Endothelial cell of umbilical vein (primary cell): ENCODE measurements at regions not wholly inside any gene's neighbourhood (a gene's known extent, or its start where the extent isn't known, plus 50 kb on each side); places are given as distances from the start of the nearest gene placed in this dataset.

ENCODE experiments used
- BruUV-seq: library from RNA; stranded (reverse); fragments of 400-500 nt; replicated peaks from 2 replicates; lab custom pipeline; 2021; lab: Mats Ljungman, UMichigan
- CTCF ChIA-PET: fragments of 300-600, 350-600 bp; sonication (Branson Sonifier 250); formaldehyde crosslinking; loops from one replicate; lab custom pipeline; 2021; ENCODE audit warnings: antibody characterized with exemption, inconsistent platforms; lab: Charles Lee
- POLR2A ChIA-PET: fragments of 300-600, 350-600 bp; sonication (Branson Sonifier 250); formaldehyde crosslinking; loops from one replicate; lab custom pipeline; 2021; ENCODE audit warnings: antibody characterized with exemption, inconsistent platforms; lab: Charles Lee
- DNase-seq: peaks from one replicate; pipeline ENCODE4 v3.0.0-alpha.2; 2011; ENCODE audit warnings: low read depth, low spot score
- FAIRE-seq: peaks from 2 replicates; lab custom pipeline; 2011; peaks lifted over from hg19 to GRCh38; lab: Jason Lieb, UNC
- H2AFZ ChIP-seq: 2 replicates; pipeline ENCODE4 v1.6.0; 2012; ENCODE audit warnings: low read depth, low read length, control low read depth, inconsistent platforms
- H3K27ac ChIP-seq: 2 replicates; pipeline ENCODE4 v1.5.1; 2011; ENCODE audit warnings: low read depth, mild to moderate bottlenecking, control low read depth, low read length, moderate library complexity; ENCODE audit not compliant: insufficient read depth
- H3K27me3 ChIP-seq, 2 experiments: 2 replicates each; pipeline versions ENCODE4 v1.6.0 to v1.6.1; 2011; ENCODE audit warnings: low read length in 2 of 2, mixed read lengths in 1 of 2; ENCODE audit not compliant: control insufficient read depth in 2 of 2, insufficient read depth in 2 of 2
- H3K36me3 ChIP-seq, 2 experiments: 2 replicates in 1 of 2; 3 replicates in 1 of 2; pipeline ENCODE4 v1.5.1; 2011; ENCODE audit warnings: low read length in 2 of 2, mild to moderate bottlenecking in 1 of 2, moderate library complexity in 1 of 2; ENCODE audit not compliant: control insufficient read depth in 2 of 2, insufficient read depth in 2 of 2; ENCODE audit errors: extremely low read depth in 1 of 2
- H3K4me1 ChIP-seq: 3 replicates; pipeline ENCODE4 v1.5.1; 2011; ENCODE audit warnings: mild to moderate bottlenecking, low read length; ENCODE audit not compliant: control insufficient read depth, insufficient read depth; ENCODE audit errors: extremely low read depth
- H3K4me2 ChIP-seq: 2 replicates; pipeline ENCODE4 v1.6.1; 2011; ENCODE audit warnings: low read length, control low read depth, mixed read lengths; ENCODE audit not compliant: insufficient read depth
- H3K4me3 ChIP-seq, 3 experiments: fragments of 200-600 bp in 1 of 3; sonication (generic), shearing (Covaris generic) in 1 of 3; replicated peaks in 1 of 3; 2 replicates each; pipeline ENCODE4 v1.5.1; 2011 to 2016; ENCODE audit warnings: control low read depth in 3 of 3, low read length in 3 of 3, mild to moderate bottlenecking in 2 of 3, inconsistent platforms in 1 of 3, low read depth in 1 of 3, moderate library complexity in 1 of 3; ENCODE audit not compliant: insufficient read depth in 1 of 3
- H3K79me2 ChIP-seq: 2 replicates; pipeline ENCODE4 v1.6.0; 2012; ENCODE audit warnings: low read length, inconsistent platforms; ENCODE audit not compliant: control insufficient read depth, insufficient read depth
- H3K9ac ChIP-seq: replicated peaks from 2 replicates; pipeline ENCODE3; 2011; ENCODE audit warnings: low read length, control low read depth; ENCODE audit not compliant: insufficient read depth; ENCODE audit errors: extremely low read depth
- H3K9me1 ChIP-seq: replicated peaks from 3 replicates; pipeline ENCODE4 v1.6.0; 2011; ENCODE audit warnings: mild to moderate bottlenecking, low read length; ENCODE audit not compliant: control insufficient read depth, insufficient read depth; ENCODE audit errors: extremely low read depth
- H3K9me3 ChIP-seq: replicated peaks from 2 replicates; pipeline ENCODE4 v1.5.1; 2012; ENCODE audit warnings: low read length, inconsistent platforms; ENCODE audit not compliant: control insufficient read depth, insufficient read depth
- H4K20me1 ChIP-seq: replicated peaks from 2 replicates; pipeline ENCODE3; 2011; ENCODE audit warnings: mild to moderate bottlenecking, low read length; ENCODE audit not compliant: control insufficient read depth, insufficient read depth; ENCODE audit errors: extremely low read depth
- FOS ChIP-seq: IDR thresholded peaks from 2 replicates; pipeline ENCODE4 v1.6.1; 2011; ENCODE audit warnings: mild to moderate bottlenecking, low read length, moderate library complexity, borderline replicate concordance; ENCODE audit not compliant: insufficient read depth
- GATA2 ChIP-seq: IDR thresholded peaks from 2 replicates; pipeline ENCODE4 v1.7.0; 2011; ENCODE audit warnings: low read depth, mild to moderate bottlenecking, moderate library complexity, mixed read lengths, low read length; ENCODE audit not compliant: insufficient read length, insufficient read depth
- JUN ChIP-seq: IDR thresholded peaks from 2 replicates; pipeline ENCODE4 v1.6.1; 2011; ENCODE audit warnings: borderline replicate concordance, low read depth; ENCODE audit not compliant: insufficient read length, insufficient read depth
- MYC ChIP-seq: IDR thresholded peaks from one replicate; pipeline ENCODE4 v1.6.1; 2011; ENCODE audit warnings: mild to moderate bottlenecking, low read depth, low read length
- POLR2A ChIP-seq: IDR thresholded peaks from 2 replicates; pipeline ENCODE4 v1.6.1; 2012; ENCODE audit warnings: low read depth, mild to moderate bottlenecking, control low read depth, low read length
- POLR2AphosphoS5 ChIP-seq: IDR thresholded peaks from 2 replicates; pipeline ENCODE4 v1.6.1; 2012; ENCODE audit warnings: low read depth, mild to moderate bottlenecking, control low read depth, low read length, moderate library complexity; ENCODE audit not compliant: insufficient read depth
- dilution Hi-C: fragments of 300-500 bp; cut with MboI; formaldehyde crosslinking; loops from one replicate; pipeline ENCODE4 v1.15.0; 2019; ENCODE audit warnings: low sequenced_read_pairs; ENCODE audit not compliant: extremely low pct_ligation_motif_present
- intact Hi-C: fragments of 100-400 bp; cut with micrococcal nuclease; formaldehyde crosslinking; loops from one replicate; pipeline ENCODE4 v1.10.0; 2022
- TF ChIP-seq, protein P1 (sequence below), 2 donors: IDR thresholded peaks; 1 replicate in 1 of 2; 2 replicates in 1 of 2; pipeline ENCODE4 v1.5.1; 2011; ENCODE audit warnings: low read length in 2 of 2, mild to moderate bottlenecking in 2 of 2, moderate library complexity in 2 of 2, control low read depth in 1 of 2, inconsistent platforms in 1 of 2, low read depth in 1 of 2; ENCODE audit not compliant: insufficient read depth in 1 of 2; ENCODE audit errors: extremely low read depth in 1 of 2
- TF ChIP-seq, protein P2 (sequence below): IDR thresholded peaks from 2 replicates; pipeline ENCODE4 v1.6.1; 2011; ENCODE audit not compliant: insufficient read depth, insufficient read length

DNA sequence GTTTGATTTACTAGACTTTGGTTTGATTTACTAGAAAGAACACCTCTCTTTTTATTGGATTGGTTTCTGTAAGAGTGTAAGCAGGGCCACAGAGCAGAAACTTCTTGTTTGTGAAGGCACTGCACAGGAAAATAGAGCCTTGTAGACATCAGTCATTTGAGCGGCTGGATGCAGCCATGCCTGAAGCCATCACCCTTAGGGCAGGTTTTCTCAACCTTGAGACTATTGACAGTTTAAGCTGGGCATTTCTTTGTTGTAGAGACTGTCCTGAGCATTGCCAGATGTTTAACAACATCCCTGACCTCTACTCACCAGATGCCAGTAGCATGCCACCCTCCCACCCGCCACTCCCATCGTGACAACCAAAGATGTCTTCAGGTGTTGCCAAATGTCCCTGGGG, 130.2 kb upstream of the SULF2 start:
- DNase-seq (no peak), FAIRE-seq (no peak)
- dilution Hi-C loops: no loop called here
- no peaks in the 10 kb centered on the region for H4K20me1 ChIP-seq
- H3K9me1 ChIP-seq: no peaks in the 10 kb centered on the region
- no peak for TF ChIP-seq JUN
- TF ChIP-seq GATA2: no peak
- TF ChIP-seq FOS: no peak
- TF ChIP-seq MYC: no peak
- TF ChIP-seq, protein P1, sequence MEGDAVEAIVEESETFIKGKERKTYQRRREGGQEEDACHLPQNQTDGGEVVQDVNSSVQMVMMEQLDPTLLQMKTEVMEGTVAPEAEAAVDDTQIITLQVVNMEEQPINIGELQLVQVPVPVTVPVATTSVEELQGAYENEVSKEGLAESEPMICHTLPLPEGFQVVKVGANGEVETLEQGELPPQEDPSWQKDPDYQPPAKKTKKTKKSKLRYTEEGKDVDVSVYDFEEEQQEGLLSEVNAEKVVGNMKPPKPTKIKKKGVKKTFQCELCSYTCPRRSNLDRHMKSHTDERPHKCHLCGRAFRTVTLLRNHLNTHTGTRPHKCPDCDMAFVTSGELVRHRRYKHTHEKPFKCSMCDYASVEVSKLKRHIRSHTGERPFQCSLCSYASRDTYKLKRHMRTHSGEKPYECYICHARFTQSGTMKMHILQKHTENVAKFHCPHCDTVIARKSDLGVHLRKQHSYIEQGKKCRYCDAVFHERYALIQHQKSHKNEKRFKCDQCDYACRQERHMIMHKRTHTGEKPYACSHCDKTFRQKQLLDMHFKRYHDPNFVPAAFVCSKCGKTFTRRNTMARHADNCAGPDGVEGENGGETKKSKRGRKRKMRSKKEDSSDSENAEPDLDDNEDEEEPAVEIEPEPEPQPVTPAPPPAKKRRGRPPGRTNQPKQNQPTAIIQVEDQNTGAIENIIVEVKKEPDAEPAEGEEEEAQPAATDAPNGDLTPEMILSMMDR (IDR thresholded peaks at IDR 0.05; ENCODE audit: extremely low read depth in 1 of 2, insufficient read depth in 1 of 2, low read depth in 1 of 2, low read length in 2 of 2): no peak
- no peak for TF ChIP-seq POLR2A
- TF ChIP-seq POLR2AphosphoS5: no peak
- TF ChIP-seq, protein P2, sequence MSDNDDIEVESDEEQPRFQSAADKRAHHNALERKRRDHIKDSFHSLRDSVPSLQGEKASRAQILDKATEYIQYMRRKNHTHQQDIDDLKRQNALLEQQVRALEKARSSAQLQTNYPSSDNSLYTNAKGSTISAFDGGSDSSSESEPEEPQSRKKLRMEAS: no peak
- ChIA-PET POLR2A (no interaction called here), CTCF (interaction anchor here (0.6 kb wide), 1 partner anchor 153 kb away, joined by 4 read pairs; no protein-coding TSS in a partner anchor)
- H3K4me3 ChIP-seq: no peak overlapping the region
- H3K27ac ChIP-seq: no peak overlapping the region
- H3K4me2 ChIP-seq: no peak overlapping the region
- no peaks in the 10 kb centered on the region for H3K9me3 ChIP-seq
- intact Hi-C loops: no loop called here
- BruUV-seq: no TSS peak
- H3K36me3 ChIP-seq: no peaks in the 10 kb centered on the region
- H3K27me3 ChIP-seq: no peaks in the 10 kb centered on the region
- H3K4me1 ChIP-seq: no peaks in the 10 kb centered on the region
- H3K79me2 ChIP-seq: no peaks in the 10 kb centered on the region
- H2AFZ ChIP-seq: no peak overlapping the region
- no peak overlapping the region for H3K9ac ChIP-seq
